Liver (tissue), 3 donors: ENCODE measurements at regions not wholly inside any gene's neighbourhood (a gene's known extent, or its start where the extent isn't known, plus 50 kb on each side); places are given as distances from the start of the nearest gene placed in this dataset.

ENCODE experiments used
- EGR1 ChIP-seq, 2 donors: IDR thresholded peaks; 2 replicates each; pipeline ENCODE4 v1.6.1; 2016 to 2018; ENCODE audit warnings: antibody characterized with exemption in 2 of 2, low read depth in 2 of 2
- GABPA ChIP-seq, 2 donors: IDR thresholded peaks in 1 of 2; conservative IDR thresholded peaks in 1 of 2; 2 replicates each; pipeline ENCODE4 v1.6.1; 2016; ENCODE audit warnings: antibody characterized with exemption in 2 of 2, mild to moderate bottlenecking in 1 of 2, moderate library complexity in 1 of 2
- HNF4A ChIP-seq, 2 donors: conservative IDR thresholded peaks; 2 replicates each; pipeline ENCODE4 v1.6.1; 2016; ENCODE audit warnings: antibody characterized with exemption in 2 of 2, mild to moderate bottlenecking in 2 of 2
- MAX ChIP-seq: IDR thresholded peaks from 2 replicates; pipeline ENCODE4 v1.6.1; 2016; ENCODE audit warnings: antibody characterized with exemption
- RAD21 ChIP-seq, 2 donors: IDR thresholded peaks; 2 replicates each; pipeline ENCODE4 v1.6.1; 2016; ENCODE audit warnings: antibody characterized with exemption in 2 of 2, mild to moderate bottlenecking in 2 of 2
- REST ChIP-seq: IDR thresholded peaks from 2 replicates; pipeline ENCODE4 v1.6.1; 2016; ENCODE audit warnings: antibody characterized with exemption, mild to moderate bottlenecking
- SP1 ChIP-seq: IDR thresholded peaks from 2 replicates; pipeline ENCODE4 v1.6.1; 2018; ENCODE audit warnings: antibody characterized with exemption, mild to moderate bottlenecking
- TAF1 ChIP-seq: conservative IDR thresholded peaks from 2 replicates; pipeline ENCODE4 v1.6.1; 2016; ENCODE audit warnings: antibody characterized with exemption, mild to moderate bottlenecking
- YY1 ChIP-seq: IDR thresholded peaks from 2 replicates; pipeline ENCODE4 v1.6.1; 2016; ENCODE audit warnings: antibody characterized with exemption, mild to moderate bottlenecking
- ZBTB33 ChIP-seq: IDR thresholded peaks from 2 replicates; pipeline ENCODE4 v1.6.1; 2016; ENCODE audit warnings: antibody characterized with exemption
- TF ChIP-seq, protein P1 (sequence below): fragments of 150-350 bp; IDR thresholded peaks from 2 replicates; pipeline ENCODE4 v1.5.1; 2017; ENCODE audit warnings: improper control_type of control experiment, low read depth, low read length; ENCODE audit not compliant: missing input control
- TF ChIP-seq, protein P2 (sequence below): IDR thresholded peaks from 2 replicates; pipeline ENCODE4 v1.6.1; 2016; ENCODE audit warnings: antibody characterized with exemption
- donor health status: healthy.
- donor health status: healthy.

DNA sequence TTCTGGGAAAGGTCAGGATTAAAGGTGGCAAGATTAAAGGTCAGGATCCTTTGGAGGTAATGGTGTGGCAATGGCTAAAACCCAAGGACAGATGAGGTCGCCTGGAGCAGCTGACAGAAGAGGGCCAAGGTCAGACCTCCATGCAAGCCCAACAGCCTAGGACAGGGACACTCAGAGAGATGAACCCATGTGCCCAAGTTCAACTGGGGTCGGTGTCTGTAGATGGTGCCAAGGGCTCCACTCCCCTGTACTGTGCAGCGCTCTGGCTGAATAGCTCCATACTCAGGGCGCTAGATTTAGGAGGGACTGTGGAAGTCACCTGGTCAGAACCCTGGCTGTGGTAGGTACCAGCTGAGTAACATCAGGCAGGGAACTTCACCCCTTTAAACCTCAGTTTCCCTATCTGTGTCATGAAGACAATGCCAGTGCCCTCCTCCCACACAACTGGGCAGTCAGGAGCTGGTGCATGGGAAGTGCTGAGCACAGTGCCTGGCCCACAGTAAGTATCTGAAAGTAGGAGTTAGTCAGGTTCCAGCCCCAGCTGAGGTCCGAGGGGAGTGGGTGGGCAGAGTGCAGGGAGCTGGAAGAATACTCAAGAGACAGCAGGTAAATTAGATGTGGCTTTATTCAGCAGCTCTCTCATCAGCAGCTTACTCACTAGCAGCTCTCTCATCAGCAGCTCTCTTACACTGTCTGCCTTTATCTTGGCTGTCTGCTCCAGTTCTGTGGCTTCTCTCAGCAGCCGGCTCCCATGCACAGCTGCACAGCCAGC lies 327.1 kb downstream of the GLRX3 start:
- TF ChIP-seq, protein P1, sequence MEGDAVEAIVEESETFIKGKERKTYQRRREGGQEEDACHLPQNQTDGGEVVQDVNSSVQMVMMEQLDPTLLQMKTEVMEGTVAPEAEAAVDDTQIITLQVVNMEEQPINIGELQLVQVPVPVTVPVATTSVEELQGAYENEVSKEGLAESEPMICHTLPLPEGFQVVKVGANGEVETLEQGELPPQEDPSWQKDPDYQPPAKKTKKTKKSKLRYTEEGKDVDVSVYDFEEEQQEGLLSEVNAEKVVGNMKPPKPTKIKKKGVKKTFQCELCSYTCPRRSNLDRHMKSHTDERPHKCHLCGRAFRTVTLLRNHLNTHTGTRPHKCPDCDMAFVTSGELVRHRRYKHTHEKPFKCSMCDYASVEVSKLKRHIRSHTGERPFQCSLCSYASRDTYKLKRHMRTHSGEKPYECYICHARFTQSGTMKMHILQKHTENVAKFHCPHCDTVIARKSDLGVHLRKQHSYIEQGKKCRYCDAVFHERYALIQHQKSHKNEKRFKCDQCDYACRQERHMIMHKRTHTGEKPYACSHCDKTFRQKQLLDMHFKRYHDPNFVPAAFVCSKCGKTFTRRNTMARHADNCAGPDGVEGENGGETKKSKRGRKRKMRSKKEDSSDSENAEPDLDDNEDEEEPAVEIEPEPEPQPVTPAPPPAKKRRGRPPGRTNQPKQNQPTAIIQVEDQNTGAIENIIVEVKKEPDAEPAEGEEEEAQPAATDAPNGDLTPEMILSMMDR = no peak
- TF ChIP-seq EGR1 (IDR thresholded peaks at IDR 0.05; ENCODE audit: low read depth in 2 of 2) (no peak), YY1 (no peak), MAX (no peak), ZBTB33 (no peak), HNF4A (conservative IDR thresholded peaks at IDR 0.05) (no peak), SP1 (no peak), RAD21 (IDR thresholded peaks at IDR 0.05) (no peak), GABPA (IDR thresholded peaks at IDR 0.05 in 1 of 2, conservative IDR thresholded peaks at IDR 0.05 in 1 of 2) (no peak), REST (no peak), TAF1 (no peak)
- TF ChIP-seq, protein P2, sequence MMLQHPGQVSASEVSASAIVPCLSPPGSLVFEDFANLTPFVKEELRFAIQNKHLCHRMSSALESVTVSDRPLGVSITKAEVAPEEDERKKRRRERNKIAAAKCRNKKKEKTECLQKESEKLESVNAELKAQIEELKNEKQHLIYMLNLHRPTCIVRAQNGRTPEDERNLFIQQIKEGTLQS = no peak
